Hematopoietic multipotent progenitor cell treated with erythropoietin and hydrocortisone succinate and interleukin-3 and kit ligand, for 15 days (in vitro differentiated cells): ENCODE measurements at regions not wholly inside any gene's neighbourhood (a gene's known extent, or its start where the extent isn't known, plus 50 kb on each side); places are given as distances from the start of the nearest gene placed in this dataset.

Experiments
- DNase-seq: peaks from one replicate; pipeline ENCODE4 v3.0.0-alpha.2; 2015; ENCODE audit warnings: low spot score

DNA sequence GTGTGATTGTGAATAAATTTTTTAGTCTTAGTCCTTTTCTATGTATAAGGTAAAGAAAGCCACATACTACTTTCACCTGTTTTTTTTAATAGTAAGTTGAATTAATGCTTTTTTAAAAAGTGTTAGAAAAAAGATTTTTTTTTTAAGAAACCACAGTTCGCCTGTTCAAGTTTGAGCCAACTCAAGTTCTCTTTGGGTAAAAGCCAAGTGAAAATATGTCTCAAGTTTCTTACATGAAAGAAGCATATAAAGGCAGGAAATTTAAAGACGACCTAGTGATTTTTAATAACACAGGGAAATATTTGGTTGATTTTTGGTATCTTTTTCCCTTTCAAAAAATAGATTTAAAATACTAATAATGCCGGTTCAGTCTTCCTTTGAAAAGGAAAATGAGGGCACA is 369.9 kb upstream of the NR3C2 start:
- DNase-seq = no peak

DNA sequence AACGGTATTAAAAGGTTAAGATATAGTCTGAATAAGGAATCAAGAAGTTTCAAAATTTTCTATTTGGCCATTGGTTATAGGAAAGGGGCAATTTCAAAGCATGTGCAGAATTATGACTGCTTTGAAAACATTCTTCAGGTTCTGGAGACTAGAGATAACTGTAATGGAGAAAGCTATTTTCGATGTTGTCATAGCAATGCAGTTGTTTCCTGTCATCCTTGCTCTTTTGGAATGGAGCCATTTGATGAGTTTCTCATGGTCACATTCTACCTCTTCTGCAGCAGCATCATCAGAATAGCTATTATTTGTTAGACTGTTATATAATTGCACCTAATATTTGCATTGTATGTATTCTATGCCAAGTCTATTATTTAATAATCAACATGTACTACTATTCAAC is 368.2 kb upstream of the NR3C2 start:
- DNase-seq = no peak

DNA sequence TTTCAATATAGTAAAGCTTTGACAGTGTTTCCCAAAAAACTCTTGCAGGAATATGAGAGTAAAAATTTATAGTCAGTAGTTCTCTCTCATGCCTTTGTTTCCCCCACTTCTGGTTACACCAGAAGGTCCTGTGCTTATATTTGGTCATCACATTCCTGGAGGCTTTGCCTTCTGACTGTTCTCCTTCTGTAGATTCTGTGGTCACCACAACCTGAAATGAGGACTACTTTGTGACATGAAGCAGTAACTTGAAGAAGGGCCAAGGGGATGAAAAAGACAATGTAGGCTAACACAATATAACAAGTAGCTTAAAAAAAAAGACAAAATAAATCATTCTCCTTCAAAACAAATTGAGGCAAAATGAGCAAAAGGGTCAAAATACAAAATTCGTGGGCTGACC is 366.2 kb upstream of the NR3C2 start:
- DNase-seq = no peak

DNA sequence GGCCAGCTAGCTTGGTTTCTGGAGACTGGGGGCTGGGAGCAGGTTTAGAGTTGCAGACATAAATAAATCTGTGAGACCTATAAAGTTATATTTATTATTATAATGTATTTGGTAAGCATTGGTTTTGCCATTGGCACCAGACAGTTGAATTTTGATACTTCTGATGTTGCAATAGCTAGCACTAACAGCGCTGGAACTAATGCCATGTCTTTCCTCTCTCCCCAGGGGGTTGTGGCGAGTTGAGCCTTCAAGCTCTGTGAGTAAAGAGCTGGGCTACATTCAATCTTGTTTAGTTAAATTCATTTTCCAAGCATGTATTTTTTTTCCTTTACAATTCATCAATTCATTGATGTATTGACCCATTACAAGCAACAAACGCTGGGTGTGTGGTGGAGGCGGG is 358.7 kb upstream of the NR3C2 start:
- DNase-seq = no peak

DNA sequence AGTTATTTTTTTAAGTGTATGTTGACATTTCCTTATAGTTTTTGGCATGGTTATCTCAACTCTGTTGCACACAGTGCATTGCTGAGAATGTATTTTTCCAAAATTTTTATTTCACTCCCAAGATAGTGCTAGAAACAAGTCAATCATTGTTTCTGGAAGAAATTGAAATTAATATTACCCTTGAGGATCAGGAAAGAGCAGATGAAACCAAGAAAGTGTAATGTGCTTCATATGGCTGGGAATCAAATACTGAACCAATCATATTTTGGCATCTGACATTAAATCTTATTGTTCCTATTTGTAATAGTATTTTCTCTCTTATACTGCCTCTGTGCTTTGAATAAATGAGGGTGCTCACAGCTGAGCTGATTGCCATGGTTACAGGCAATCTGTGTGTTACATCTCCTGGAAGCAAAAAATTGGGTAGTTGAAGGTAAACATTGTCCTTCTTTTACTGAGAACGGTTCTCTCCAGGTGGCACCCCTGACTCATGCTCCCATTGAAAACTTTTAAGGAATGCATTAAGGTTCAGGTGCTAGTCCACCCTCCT is 358.2 kb upstream of the NR3C2 start:
- DNase-seq = no peak

DNA sequence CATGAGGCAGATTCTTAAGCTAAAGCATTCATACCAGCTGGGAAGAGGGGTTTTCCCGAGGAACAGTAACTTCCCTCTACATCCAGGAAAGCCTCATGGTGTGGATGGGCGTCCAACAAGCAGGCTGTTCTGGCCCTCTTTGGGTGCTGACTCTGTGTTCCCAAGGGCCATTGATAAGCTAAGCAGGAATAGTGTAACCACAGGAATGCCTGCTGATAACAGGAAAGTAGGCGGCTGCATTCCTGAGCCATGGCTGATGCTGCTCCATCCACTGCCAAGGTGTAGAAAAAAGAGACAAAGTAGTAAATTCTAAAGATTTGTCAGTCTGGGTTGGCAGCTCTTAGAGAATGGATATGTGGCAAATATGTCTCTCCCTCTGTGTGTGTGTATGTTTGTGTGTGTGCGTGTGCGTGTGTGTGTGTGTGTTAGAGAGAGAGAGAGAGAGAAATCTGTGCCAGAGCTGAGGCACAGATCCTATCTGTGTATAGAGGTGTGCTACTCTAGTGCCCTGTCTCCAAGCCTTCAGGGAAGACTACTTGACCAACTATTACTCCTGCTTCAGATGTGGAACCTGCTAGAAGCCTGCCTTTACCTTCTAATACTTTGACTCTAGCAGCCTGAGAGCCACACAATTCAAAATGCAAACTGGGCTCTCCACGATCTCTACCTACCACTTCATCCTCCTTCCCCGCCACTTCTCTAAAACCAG is 353.1 kb upstream of the NR3C2 start:
- no peak for DNase-seq

DNA sequence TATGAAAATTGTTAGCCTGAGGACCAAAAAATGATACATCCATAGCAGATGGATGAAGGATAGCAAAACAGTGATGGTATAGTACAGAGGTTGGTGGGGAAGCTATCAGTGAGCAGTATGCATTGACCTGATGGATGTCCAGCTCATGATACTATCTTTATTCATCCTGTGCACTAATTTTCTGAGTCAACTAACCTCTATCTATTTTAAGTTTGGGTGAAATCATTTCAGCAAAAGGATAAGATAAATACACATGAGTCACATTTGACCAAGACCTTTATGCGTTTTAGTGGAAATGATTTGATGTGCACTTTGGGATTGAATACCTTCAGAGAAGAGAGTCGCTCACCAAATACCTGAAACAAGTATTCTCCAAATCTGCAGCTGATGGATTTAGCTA is 351.0 kb upstream of the NR3C2 start:
- no peak for DNase-seq

DNA sequence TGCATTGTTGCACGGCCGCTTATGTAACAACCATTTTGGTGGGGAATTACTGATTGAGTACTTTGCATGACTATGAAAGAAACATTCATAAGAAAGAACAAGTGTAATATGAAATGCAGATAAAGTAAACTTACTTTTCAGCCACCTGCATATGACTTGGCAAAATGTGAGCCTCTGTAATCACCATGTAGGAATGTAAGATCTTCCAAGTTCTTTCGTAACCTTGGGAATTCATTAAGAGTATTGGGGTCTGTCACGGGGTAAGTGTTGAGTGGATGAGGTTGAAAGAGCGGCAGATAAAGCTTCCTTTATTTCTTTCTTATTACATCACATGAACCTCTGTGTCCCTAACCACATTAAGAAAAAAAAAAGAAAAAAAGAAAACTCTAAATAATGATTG is 348.5 kb upstream of the NR3C2 start:
- no peak for DNase-seq

DNA sequence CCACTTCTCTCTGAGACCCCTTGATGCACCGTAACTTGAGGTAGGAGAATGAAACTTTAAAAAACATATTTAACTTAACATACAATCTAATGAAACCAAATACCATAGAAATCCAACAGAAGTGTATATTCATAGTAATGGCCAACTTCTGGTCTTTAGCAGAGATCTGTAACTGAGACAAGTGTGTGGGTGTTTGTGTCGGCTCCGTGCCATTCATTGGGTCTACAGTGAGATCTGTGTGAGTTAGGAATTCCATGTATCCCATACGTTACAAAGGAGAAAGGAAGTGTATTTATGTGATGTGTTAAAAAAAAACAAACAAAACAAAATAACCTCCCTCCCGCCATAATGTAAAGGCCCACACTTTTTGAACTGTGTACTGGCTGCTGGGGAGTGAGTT is 348.0 kb upstream of the NR3C2 start:
- DNase-seq = no peak

DNA sequence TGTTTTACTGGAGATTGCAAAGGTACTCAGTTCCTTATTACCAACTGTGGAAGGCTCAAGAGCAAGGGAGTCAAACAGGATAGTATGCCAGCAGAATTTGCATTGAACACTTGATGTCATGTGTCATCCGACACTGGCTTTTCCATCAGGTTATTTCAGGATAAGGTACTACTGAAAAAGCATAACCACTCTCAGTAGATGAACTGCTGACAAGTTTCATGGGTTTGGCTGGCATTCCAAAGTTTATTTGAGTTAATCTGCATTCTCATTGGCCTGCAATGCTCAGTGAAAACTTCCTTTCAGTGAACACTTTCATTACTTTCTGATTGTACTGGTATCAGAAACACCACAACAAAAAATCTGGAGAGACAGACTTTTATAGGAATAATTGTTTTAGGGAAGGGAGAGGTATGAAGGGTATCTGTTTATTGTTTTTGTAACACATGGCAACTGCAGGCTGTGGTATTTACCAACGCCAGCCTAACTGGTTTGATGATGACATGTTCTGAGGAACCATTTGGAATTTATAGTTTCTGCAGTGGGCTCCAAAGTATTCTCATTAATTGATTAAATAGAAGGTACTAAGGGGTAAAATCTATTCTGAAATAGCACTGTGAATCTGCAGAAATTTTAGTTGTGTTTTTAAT is 345.7 kb upstream of the NR3C2 start:
- no peak for DNase-seq

DNA sequence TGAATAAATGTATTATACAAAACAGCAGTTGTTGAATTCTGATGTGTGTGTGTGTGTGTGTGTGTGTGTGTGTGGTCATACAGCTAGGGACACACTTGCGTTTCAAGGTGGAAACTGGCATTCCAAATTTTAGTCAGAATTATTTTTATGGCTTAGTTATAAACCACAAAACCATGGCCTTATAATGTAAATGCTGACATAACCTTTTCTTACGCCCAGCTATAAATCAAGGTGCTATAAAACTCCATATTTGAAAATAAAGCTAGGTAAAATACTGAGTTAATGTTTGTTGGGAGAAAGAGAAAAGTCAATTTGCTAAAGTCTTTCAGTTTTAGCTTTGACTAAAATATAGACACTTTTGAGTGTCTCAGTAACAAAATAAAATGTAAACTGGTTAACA is 345.1 kb upstream of the NR3C2 start:
- no peak for DNase-seq

DNA sequence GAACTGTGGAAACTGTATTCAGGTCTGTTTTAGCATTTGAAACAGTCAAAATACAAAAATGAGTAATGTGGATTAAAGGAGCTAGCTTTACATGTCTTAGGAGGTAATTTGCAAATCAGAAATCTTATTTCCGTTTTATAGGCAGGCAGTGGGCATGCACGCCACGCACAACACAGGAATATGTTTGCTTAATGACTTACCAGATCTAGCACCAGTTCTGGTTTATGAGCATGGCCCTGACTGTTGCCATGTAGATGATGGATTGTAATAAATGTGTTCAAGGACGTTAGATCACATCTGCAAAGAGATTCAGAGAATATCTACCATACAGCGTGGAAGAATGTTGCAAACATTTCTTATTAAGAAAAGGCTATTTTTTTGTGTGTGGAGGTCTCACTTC is 344.5 kb upstream of the NR3C2 start:
- DNase-seq = no peak

DNA sequence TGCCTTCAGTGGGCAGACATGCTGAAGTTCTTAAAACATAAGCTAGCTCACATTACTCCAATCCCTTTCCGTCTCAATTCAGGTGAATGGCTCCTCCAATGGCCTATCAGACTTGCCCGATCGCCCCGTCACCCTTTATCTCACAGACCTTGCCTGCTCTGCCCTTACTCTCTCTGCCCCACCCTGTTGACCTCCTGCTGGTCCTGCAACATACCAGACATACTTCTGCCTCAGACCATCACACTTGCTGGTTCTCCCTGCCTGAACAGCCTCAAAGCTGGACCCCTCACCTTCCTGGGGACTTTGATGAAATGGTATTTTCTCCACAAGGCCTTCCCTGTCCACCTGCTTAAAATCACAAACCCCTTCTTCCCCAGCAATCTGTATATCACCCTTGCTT is 340.1 kb upstream of the NR3C2 start:
- no peak for DNase-seq

DNA sequence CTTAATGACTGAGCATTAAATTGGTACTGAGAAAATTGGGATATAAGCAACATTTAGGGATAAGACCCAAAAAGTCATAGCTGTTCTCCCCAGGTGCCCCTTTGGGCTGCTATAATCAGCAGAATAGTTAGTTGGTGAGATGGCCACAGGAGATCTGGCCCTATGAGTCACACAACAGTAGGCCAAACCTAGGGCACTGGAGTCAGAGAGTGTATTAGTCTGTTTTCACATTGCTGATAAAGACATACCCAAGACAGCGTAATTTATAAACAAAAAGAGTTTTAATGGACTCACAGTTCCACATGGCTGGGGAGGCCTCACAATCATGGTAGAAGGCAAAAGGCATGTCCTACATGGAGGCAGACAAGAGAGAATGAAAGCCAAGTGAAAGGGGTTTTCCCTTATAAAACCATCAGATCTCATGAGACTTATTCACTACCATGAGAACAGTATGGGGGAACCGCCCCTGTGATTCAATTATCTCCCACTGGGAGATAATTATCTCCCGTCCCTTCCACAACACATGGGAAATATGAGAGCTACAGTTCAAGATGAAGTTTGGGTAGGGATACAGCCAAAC is 338.3 kb upstream of the NR3C2 start:
- DNase-seq = no peak

DNA sequence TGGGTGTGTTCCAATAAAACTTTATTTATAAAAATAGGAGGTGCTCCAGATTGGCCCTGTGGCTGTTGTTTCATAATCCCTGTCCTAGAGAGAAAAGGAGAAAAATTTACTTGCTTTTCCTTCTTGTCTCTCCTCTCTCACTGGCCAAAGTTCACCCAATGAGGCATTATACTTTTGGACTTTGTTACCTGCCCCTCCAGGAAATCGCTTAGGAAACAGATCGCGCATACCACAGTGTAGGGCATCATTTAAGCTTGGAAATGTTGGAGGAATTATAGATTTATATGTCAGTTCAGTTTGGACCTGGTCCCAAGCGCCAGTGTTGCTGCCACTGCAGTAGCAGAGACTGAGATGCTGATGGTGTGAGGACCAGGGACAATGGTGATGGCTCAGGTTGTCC is 337.6 kb upstream of the NR3C2 start:
- DNase-seq = no peak

DNA sequence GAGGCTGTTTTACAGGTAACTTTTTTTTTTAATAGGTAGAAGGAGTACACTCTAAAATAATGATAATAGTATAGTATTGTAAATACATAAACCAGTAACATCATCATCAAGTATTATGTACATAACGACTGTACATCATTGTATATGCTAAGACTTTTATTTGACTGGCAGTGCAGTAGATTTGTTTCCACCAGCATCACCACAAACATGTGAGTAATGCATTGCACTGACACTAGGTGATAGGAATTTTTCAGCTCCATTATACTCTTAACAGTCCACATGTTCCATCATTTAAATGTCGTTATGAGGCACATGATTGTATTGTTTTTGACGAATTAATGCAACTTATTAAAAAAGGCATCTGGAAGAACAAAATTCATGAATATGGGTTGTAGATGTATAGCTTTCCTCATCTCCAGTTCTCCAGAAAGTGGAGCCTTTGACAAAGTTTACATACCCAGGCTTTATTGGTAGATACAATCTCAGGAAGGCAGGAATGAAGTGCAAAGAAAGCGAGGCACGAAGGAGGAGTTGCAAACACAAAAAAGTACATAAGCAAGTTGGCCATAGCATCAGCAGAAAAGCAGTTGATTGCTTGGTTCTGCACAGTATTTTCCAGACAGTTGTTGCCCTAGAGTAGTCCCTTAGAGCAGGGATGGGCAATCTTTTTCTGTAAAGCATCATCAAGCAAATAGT is 336.9 kb upstream of the NR3C2 start:
- no peak for DNase-seq

DNA sequence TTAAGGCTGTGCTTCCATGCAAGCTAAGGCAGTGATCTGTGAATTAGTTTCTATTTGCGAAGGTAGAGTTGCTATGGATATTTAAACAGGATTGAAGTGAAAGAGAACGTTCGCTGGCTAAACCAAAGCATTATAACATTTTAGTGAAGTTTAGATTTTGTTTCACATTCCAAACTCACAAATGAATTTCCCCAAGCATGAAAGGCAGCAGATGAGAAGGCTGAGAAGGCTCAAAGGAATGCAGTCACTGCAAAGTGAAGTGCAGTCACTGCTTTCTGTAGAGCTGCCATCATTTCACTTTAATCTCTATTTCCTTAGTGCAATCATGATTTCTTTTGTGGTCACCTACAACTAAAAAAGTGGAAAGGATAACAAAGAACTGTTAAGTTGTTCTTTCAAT is 334.7 kb upstream of the NR3C2 start:
- no peak for DNase-seq

DNA sequence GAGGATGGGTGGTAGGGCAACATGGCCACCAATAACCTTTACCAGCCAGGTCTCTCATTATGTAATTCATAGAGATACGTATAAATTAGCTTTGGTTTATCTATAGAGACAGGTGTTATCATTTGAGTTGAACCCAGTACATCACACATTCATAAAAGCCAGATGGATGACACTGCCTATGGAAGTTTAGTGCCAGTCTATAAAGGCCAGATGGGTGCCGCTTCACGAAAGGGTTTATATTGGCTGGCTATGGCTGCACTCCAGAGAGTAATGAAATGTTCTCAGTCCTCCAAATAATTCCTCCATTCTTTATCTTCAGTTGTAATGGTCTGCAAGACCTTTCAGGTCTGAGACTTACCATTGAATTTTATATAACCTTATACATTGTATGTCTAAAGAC is 331.9 kb upstream of the NR3C2 start:
- no peak for DNase-seq

DNA sequence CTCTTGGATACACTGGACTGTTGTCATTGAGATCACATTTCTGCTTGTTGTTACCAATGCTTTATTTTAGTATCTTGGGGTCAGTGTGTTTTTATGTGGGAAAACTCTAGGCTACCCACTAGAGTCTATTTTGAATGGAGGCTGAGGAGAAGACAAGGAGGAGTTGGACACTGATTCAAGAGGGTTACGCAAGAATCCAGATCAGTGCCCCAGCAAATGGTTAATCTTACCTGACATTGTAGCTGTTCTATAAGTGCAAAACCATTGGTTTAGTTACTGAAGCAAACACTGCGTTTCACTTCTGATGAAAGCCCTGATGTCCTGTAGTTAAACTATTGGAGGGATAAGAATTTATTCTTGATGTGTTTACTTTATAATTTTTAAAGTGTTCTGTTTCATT is 331.1 kb upstream of the NR3C2 start:
- no peak for DNase-seq

DNA sequence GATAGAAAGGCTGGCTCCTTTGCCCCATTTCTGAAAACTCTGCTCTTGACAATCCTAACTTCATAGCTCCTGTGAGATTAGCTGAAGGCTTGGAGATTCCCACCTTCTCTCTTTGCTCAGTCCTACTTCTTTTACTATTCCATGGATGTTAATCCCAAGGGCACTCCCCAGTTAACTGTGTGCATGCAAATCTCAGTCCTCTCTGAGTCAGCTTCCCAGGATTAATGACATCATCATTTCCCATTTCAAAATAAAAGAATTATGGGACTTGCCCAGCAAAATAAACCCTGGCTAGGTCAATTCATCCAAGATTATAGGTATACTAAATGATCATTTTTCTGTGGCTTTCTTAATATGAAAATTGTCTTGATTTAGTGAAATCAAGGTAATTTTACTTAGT is 328.6 kb upstream of the NR3C2 start:
- DNase-seq = no peak

DNA sequence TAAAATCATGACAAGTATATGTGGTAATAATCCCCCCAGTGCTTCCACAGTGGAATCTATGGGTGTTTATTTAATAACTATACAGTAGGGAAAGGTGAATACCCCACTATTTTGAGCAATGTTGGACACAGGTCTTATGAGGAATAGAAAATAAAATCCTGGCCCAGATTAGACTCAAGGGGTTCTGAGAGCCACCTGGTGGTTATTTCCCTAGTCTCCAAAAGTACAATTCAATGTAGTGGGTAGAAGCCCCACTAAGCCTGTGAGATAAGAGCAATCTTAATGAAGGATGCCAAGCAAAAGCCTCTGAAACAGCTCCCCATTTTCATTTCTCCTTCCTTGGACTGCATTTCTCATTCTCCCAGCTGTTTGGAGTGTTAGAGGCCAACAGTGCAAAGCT is 328.2 kb upstream of the NR3C2 start:
- no peak for DNase-seq

DNA sequence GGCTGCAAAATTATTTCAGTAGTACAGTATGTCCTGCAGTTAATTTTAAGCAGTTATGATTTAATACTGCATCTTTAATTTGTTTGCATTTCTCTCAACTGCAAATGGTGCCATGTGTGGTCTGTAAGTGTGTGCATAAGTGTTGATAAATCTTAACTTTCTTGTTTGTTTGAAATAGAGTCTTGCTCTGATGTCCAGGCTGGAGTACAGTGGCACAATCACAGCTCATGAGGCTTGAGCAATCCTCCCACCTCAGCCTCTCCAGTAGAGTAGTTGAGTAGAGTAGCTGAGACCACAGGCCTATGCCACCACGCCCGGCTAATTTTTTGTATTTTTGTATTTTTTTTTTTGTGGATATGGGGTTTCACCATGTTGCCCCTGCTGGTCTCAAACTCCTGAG is 322.5 kb upstream of the NR3C2 start:
- DNase-seq = no peak

DNA sequence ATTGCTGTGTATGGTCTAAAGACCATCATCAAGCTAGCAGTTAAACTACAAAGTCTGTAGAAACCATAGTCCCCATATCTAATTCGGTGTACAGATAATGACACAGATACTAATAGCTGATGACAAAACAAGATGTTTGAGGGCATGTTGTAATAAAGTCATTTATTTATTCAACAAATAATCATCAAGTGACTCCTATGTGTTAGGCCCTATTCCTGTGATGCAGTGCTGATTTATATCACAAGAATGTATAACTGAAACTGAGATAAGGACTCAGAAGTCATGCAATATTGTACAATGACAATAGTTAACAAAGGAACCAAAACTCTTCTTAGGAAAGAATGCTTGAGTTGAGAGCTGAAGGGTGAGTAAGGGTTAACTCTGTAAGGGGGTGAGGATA is 315.0 kb upstream of the NR3C2 start:
- no peak for DNase-seq
